Karpas-422 (cell line): ENCODE measurements at regions not wholly inside any gene's neighbourhood (a gene's known extent, or its start where the extent isn't known, plus 50 kb on each side); places are given as distances from the start of the nearest gene placed in this dataset.
"Not testable (repeated sequence)": the region's sequence is repeated elsewhere in the genome, so short reads cannot be mapped to it uniquely, and the experiment has no call there.

Experiments
- DNase-seq: peaks from one replicate; pipeline ENCODE4 v3.0.0-alpha.2; 2015
- H2AFZ ChIP-seq: fragments of 200-600 bp; sonication (generic); 2 replicates; pipeline ENCODE4 v1.6.1; 2014; ENCODE audit warnings: antibody characterized with exemption, low read length, mixed read lengths
- H3K27ac ChIP-seq: fragments of 200-600 bp; sonication (generic); 2 replicates; pipeline ENCODE4 v1.5.1; 2014; ENCODE audit warnings: mild to moderate bottlenecking, low read length, moderate library complexity
- H3K27me3 ChIP-seq: fragments of 200-600 bp; sonication (generic); 2 replicates; pipeline ENCODE4 v1.6.1; 2014; ENCODE audit warnings: low read length, mixed read lengths
- H3K36me3 ChIP-seq: fragments of 200-600 bp; sonication (generic); 2 replicates; pipeline ENCODE4 v1.6.1; 2014; ENCODE audit warnings: low read length, mixed read lengths; ENCODE audit not compliant: insufficient read depth
- H3K4me1 ChIP-seq: fragments of 200-600 bp; sonication (generic); 2 replicates; pipeline ENCODE4 v1.6.1; 2014; ENCODE audit warnings: mild to moderate bottlenecking, low read length, mixed read lengths
- H3K4me2 ChIP-seq: fragments of 200-600 bp; sonication (generic); 2 replicates; pipeline ENCODE4 v1.6.1; 2014; ENCODE audit warnings: low read length, low read depth, mild to moderate bottlenecking; ENCODE audit not compliant: poor library complexity, severe bottlenecking
- H3K4me3 ChIP-seq: fragments of 200-600 bp; sonication (generic); 2 replicates; pipeline ENCODE4 v1.5.1; 2014; ENCODE audit warnings: mild to moderate bottlenecking, antibody characterized with exemption, low read length, mixed read lengths
- H3K79me2 ChIP-seq: fragments of 200-600 bp; sonication (generic); 2 replicates; pipeline ENCODE4 v1.6.1; 2014; ENCODE audit warnings: mild to moderate bottlenecking, low read length, mixed read lengths
- H3K9ac ChIP-seq: fragments of 200-600 bp; sonication (generic); 2 replicates; pipeline ENCODE4 v1.6.0; 2014; ENCODE audit warnings: low read length
- H3K9me2 ChIP-seq: fragments of 200-600 bp; sonication (generic), shearing (Covaris generic); replicated peaks from 2 replicates; pipeline ENCODE4 v1.6.0; 2014; ENCODE audit warnings: mild to moderate bottlenecking, low read length, moderate library complexity; ENCODE audit not compliant: insufficient read depth
- H3K9me3 ChIP-seq: fragments of 300-700, 200-600 bp; sonication (generic); 2 replicates; pipeline ENCODE4 v1.6.1; 2014; ENCODE audit warnings: low read length, mixed read lengths
- H4K20me1 ChIP-seq: fragments of 200-600 bp; sonication (generic); 2 replicates; pipeline ENCODE4 v1.6.1; 2014; ENCODE audit warnings: mild to moderate bottlenecking, antibody characterized with exemption, low read length, low read depth; ENCODE audit not compliant: insufficient read depth

DNA sequence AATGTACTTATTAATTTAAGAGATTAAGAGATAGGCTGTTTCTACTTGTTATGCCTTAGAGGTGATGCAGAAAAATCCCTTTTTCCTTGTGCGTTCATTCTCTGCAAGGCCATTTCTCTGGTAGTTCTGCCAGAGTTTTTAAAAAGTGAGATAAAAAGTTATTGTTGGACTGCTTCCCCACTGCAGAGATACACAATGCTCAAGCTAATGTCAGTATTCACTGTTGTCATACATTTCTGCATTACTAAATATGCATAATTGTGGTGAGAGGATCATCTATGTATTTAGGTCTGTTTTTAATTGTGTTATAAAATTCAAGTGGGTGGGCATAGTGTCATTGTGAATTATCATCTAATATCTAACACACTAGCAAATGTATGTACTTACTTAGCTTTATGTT, 600.4 kb downstream of the HTR1B start:
- no peaks in the 10 kb centered on the region for H3K27me3 ChIP-seq
- H3K36me3 ChIP-seq: no peaks in the 10 kb centered on the region
- no peak overlapping the region for H3K9ac ChIP-seq
- H3K27ac ChIP-seq: no peak overlapping the region
- no peak overlapping the region for H2AFZ ChIP-seq
- no peak overlapping the region for H3K4me2 ChIP-seq
- no peaks in the 10 kb centered on the region for H3K9me2 ChIP-seq
- DNase-seq: no peak
- H4K20me1 ChIP-seq: no peaks in the 10 kb centered on the region
- H3K9me3 ChIP-seq: no peaks in the 10 kb centered on the region
- no peaks in the 10 kb centered on the region for H3K79me2 ChIP-seq
- H3K4me1 ChIP-seq: no peaks in the 10 kb centered on the region
- no peak overlapping the region for H3K4me3 ChIP-seq

DNA sequence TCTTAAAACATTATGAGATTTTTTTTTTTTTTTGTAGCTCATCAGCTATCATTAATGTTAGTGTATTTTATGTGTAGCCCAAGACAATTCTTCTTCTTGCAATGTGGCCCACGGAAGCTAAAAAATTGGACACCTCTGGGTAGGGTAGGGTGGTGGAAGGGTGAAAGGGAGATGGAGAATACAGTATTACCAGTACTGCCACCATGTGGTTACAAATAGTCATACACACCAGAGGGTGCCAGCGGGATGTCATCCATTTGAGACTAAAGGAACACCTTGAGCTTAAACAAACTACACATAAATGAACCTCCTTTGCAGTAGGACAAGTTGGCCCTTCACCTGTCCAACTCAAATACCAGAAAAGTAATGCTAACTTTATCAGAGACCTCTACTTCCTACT, 601.9 kb downstream of the HTR1B start:
- DNase-seq: peak; percentile 73
- Histone ChIP-seq H2AFZ (no peak overlapping the region), H4K20me1 (no peaks in the 10 kb centered on the region)

DNA sequence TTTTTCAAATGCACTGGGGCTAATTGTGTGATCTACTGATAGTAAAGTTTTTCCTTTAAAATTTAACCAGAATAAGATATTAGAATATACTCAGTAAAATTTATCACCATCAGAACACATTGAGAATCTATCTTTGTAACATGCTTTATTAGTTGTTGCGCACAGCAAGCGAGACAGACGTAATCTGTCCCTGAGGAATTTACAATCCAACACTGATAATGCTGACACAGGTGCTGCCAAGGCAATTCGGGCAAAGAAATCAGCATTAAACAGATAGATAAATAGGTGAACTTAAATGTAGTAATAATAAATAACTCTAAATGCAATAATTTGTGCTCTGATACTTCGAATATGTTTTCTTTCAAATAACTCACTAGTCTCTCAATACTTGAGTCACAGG, 607.2 kb downstream of the HTR1B start:
- DNase-seq: no peak
- Histone ChIP-seq H3K27ac (no peak overlapping the region), H3K36me3 (no peaks in the 10 kb centered on the region), H3K4me1 (no peaks in the 10 kb centered on the region), H2AFZ (no peak overlapping the region), H3K79me2 (no peaks in the 10 kb centered on the region), H3K9ac (no peak overlapping the region), H3K4me2 (no peak overlapping the region), H3K9me2 (no peaks in the 10 kb centered on the region), H3K9me3 (peaks cover 11% of the 10 kb centered on the region; the same call in 1 of the 2 replicates), H3K27me3 (no peaks in the 10 kb centered on the region), H4K20me1 (no peaks in the 10 kb centered on the region), H3K4me3 (no peak overlapping the region)

More for the DNA sequence above, 601.9 kb downstream of the HTR1B start:
- H3K4me2 ChIP-seq: no peak overlapping the region
- no peaks in the 10 kb centered on the region for H3K27me3 ChIP-seq
- no peaks in the 10 kb centered on the region for H3K9me2 ChIP-seq
- no peaks in the 10 kb centered on the region for H3K4me1 ChIP-seq
- H3K27ac ChIP-seq: no peak overlapping the region
- no peaks in the 10 kb centered on the region for H3K79me2 ChIP-seq
- H3K36me3 ChIP-seq: no peaks in the 10 kb centered on the region
- no peak overlapping the region for H3K9ac ChIP-seq
- H3K4me3 ChIP-seq: no peak overlapping the region
- H3K9me3 ChIP-seq: no peaks in the 10 kb centered on the region

DNA sequence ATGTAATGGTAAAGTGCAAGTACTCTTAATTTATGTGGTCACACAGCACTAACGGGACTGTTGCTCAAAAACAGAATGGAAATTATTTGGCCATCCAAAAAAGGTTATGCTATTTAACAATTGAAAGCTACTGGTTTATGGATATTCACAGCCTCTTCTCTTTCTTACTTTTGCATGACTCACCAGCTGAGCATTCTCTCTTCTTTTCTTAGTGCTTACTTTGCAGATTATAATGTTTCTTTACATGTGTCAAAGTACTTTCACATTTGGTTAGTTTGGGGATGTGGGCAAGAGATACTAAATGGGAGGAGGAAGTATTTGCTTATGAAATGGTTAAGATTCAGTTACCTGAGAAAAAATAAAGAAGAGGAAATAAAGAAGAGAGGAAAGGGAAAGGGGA, 610.5 kb downstream of the HTR1B start:
- Histone ChIP-seq H3K4me2 (no peak overlapping the region), H3K27me3 (no peaks in the 10 kb centered on the region), H3K4me3 (no peak overlapping the region), H3K9me2 (no peaks in the 10 kb centered on the region), H3K79me2 (no peaks in the 10 kb centered on the region), H3K27ac (no peak overlapping the region), H4K20me1 (no peaks in the 10 kb centered on the region), H3K9me3 (peaks cover 14% of the 10 kb centered on the region; the same call in 1 of the 2 replicates), H3K36me3 (no peaks in the 10 kb centered on the region), H2AFZ (no peak overlapping the region), H3K9ac (no peak overlapping the region), H3K4me1 (no peaks in the 10 kb centered on the region)
- no peak for DNase-seq

DNA sequence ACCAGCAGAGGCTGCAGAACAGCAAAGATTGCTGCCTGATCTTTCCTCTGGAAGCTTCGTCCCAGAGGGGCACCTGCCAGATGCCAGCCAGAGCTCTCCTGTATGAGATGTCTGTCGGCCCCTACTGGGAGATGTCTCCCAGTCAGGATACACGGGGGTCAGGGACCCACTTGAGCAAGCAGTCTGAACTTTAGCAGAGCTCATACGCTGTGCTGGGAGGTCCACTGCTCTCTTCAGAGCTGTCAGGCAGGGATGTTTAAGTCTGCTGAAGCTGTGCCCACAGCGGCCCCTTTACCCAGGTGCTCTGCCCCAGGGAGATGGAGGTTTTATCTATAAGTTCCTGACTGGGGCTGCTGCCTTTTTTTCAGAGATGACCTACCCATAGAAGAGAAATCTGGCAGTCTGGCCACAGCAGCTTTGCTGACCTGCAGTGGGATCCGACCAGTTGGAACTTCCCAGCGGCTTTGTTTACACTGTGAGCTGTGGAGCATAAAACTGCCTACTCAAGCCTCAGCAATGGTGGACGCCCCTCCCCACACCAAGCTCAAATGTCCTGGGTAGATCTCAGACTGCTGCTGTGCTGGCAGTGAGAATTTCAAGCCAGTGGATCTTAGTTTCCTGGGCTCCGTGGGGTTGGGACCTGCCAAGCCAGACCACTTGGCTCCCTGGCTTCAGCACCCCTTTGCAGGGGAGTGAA, 613.9 kb downstream of the HTR1B start:
- not testable (repeated sequence) for H3K4me2 ChIP-seq, H3K27me3 ChIP-seq, H3K9ac ChIP-seq, H4K20me1 ChIP-seq, H3K4me1 ChIP-seq, H3K27ac ChIP-seq, H3K4me3 ChIP-seq, H2AFZ ChIP-seq, H3K79me2 ChIP-seq, H3K36me3 ChIP-seq, H3K9me2 ChIP-seq, DNase-seq
- peaks cover 13% of the 10 kb centered on the region; the same call in 1 of the 2 replicates for H3K9me3 ChIP-seq

DNA sequence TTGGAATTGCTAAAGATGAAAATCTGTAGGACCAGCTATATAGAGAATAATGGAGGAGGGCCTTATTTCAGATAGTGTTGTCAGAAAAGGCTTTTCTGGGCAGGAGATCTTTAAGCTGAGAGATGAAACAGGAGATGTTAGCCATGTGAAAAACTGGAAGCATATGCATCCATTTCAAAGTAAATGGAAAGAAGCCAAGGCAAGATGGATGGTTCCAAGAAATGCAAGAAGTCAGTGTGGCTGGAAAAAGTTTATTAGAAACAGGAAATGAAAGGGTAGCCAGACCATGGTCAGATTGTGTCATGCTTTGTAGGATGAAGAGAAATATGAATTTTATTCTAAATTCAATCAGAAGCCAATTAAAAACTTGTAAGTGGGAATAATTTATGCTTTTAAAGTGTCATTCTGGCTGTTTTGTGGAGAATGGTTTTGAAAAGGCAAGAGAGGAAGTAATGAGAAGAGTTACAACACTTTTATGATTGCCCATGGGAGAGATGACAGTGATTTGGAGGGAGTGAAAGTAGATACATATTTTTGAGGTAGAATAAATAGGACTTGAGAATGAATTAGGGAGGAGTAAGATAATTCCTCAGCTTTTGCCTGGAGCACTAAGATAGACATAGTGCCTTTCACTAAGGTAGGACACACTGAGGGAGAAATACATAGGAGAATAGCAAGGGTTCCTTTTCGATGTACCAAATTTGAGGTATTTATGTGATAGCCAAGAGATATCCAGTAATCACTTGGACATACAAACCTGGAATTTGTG, 620.1 kb downstream of the HTR1B start:
- Histone ChIP-seq H3K4me3 (no peak overlapping the region), H2AFZ (no peak overlapping the region), H3K4me2 (no peak overlapping the region), H3K9ac (no peak overlapping the region), H3K27ac (no peak overlapping the region), H3K9me3 (peaks cover 14% of the 10 kb centered on the region), H3K9me2 (no peaks in the 10 kb centered on the region), H3K36me3 (no peaks in the 10 kb centered on the region), H3K4me1 (no peaks in the 10 kb centered on the region), H3K79me2 (no peaks in the 10 kb centered on the region), H4K20me1 (no peaks in the 10 kb centered on the region), H3K27me3 (no peaks in the 10 kb centered on the region)
- DNase-seq: no peak

DNA sequence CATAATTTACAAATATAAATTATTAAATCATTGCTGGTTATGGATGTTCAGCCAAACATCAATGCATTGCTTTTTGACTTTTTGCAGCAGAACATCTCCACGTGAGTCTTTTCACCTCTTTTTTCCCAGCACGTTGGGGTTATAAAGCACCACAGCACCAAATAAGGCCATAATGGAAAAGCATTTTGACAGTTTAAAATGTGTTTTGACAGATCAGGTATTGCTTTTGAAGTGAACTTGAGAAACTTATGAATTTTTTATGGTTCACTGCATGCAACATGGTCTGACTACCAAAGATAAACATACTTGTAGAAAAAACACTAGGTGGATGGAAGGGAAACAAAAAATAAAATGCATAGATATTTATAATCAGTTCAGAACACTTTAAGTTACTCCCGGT, 622.4 kb downstream of the HTR1B start:
- H3K4me1 ChIP-seq: no peaks in the 10 kb centered on the region
- peaks cover 17% of the 10 kb centered on the region for H3K9me3 ChIP-seq
- H3K27ac ChIP-seq: no peak overlapping the region
- no peaks in the 10 kb centered on the region for H3K36me3 ChIP-seq
- no peak overlapping the region for H3K4me2 ChIP-seq
- no peak overlapping the region for H3K4me3 ChIP-seq
- no peaks in the 10 kb centered on the region for H3K79me2 ChIP-seq
- H3K9ac ChIP-seq: no peak overlapping the region
- no peaks in the 10 kb centered on the region for H4K20me1 ChIP-seq
- DNase-seq: no peak
- H3K27me3 ChIP-seq: no peaks in the 10 kb centered on the region
- no peak overlapping the region for H2AFZ ChIP-seq
- H3K9me2 ChIP-seq: no peaks in the 10 kb centered on the region

DNA sequence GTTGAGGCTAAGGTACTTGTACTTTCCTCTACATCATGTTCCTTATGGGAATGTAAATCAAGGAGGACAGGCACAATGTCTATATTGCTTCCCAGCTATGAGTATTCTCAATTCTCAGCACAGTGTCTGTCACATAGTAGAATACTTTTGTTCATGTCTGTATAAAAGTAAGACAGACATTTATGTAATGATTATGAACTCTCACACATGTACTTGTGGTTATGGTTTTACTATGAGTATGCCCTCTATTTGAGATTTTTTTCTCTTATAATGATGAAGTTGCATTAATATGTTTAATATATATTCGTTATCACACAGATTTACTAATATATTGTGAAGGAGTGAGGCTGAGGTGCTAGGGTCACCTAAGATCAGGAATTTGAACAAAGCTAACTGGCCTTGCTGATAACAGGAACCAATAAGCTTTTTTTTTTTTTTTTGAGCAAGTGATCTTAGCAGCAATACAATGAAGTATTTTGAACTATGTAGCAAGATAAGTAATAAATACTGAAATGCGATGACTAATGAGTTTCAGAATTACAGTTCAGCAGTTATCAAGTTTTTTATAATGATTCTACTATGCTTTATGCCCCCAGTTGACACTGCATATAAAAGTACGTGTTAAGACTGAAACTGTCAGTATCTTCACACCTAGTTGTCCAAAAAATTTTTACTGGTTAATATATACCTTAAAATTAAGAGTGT, 623.1 kb downstream of the HTR1B start:
- Histone ChIP-seq H4K20me1 (no peaks in the 10 kb centered on the region), H3K9me2 (no peaks in the 10 kb centered on the region), H3K9me3 (peaks cover 21% of the 10 kb centered on the region), H3K27me3 (no peaks in the 10 kb centered on the region), H3K27ac (no peak overlapping the region), H3K4me3 (no peak overlapping the region), H3K4me1 (no peaks in the 10 kb centered on the region), H3K36me3 (no peaks in the 10 kb centered on the region), H2AFZ (no peak overlapping the region), H3K79me2 (no peaks in the 10 kb centered on the region), H3K4me2 (no peak overlapping the region), H3K9ac (no peak overlapping the region)
- DNase-seq: no peak
